Fibroblast of upper back skin (primary cell): ENCODE measurements at regions not wholly inside any gene's neighbourhood (a gene's known extent, or its start where the extent isn't known, plus 50 kb on each side); places are given as distances from the start of the nearest gene placed in this dataset.

ENCODE experiments used
- DNase-seq: peaks from one replicate; pipeline ENCODE4 v3.0.0-alpha.2; 2013

- DNase-seq: no peak
Measured at GRCh38 chr14:61129168-61129745, 148.2 kb downstream of the SLC38A6 start.

DNA sequence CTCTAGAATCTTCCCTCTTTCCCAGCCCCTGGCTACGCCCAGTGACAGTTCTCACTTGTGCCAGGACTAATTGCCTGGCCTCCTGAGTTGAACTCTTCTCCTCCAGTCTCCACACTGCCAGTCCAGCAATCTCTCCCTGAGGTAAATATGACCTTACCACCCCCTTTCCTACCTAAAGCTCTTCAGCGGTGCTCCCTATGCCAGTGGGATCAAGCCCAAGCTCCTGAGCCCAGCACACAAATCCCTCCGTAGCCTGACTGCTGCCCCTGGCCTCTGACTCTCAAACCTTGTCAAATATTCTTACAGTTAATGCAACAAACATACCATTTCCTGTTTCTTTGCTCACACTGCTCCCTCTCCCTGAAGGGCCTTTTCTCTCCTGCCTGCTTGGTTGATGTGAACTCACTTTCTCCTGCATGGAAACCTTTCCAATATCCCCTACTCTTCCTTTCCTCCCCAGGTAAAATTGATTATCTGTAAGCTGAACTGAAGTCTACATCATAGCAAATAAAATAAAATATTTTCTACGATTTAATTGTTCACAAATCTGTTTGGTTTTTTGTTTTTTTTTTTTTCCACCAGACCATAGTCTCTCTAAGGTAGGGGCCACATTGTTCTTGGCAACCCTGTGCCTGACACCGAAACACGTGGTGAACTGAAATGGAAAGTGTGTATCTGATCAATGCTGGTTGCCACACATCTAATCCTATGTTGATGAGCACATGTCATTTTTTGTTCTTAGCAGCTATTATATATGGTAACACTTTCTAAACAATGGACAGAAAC is 147.5 kb downstream of the SLC38A6 start:
- no peak for DNase-seq

GRCh38 chr14:61126603-61127498 is 145.8 kb downstream of the SLC38A6 start:
- DNase-seq: no peak

- DNase-seq: peak; percentile 79
Measured at GRCh38 chr14:61125867-61126572, 145.0 kb downstream of the SLC38A6 start.

GRCh38 chr14:61125041-61125866 is 144.2 kb downstream of the SLC38A6 start:
- DNase-seq: no peak

GRCh38 chr14:61122862-61123261 is 141.8 kb downstream of the SLC38A6 start:
- DNase-seq: no peak

GRCh38 chr14:61121355-61121787 is 140.3 kb downstream of the SLC38A6 start:
- DNase-seq: no peak

DNA sequence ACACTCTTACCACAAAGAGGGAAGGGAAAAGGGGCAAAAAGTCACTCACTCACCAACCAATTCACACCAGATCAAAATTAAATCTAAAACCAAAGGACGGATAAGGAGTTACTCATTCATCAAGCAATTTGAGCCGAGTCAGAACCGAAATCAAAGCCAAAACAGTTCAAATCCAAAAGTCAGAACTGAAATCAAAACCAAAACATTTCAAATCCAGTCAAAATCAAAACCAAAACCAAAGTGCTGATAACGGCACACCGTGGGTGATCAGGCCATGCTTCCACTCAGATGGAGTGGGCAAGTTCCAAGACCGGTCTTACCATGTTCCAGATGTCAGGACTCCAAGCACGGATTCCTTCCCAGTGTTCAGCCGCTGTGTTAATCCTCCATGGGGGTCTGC is 139.5 kb downstream of the SLC38A6 start:
- DNase-seq: no peak

DNA sequence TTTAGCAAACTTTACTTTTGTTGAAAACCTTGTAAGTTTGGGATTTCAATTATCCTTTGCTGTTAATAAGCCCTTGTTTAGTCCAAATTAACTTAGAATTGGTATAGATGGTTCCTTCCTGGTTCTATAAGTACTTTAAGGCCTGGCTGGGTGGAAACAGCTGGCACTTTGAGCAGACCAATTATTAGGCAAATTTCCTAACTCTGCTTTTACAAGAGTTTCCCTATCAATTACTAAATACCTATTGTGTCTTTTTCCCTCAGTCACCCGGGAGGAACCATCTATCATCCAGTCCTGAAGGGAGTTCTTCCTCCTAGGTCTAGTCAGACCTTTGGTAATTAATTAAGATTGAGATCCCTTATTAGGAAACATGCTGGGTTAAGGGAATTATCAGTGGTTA is 138.0 kb downstream of the SLC38A6 start:
- no peak for DNase-seq

DNA sequence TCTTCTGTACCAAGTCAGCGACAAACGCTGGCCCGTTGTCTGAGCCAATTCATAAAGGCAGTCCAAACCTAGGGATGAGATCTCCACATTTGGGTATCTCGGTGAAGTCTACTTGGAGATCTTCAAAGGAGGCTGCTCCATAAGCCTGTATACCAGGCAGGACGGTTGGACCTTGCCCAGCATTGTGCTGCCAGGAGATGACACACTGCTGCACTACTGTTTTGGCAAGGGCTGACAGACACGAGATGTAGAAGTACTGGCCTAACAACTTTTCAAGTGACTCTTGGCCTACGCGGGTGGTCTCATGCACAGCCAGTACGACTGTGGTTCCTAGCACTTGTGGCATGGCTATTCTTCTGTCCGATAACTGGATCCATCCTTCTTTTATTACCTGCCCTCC is 135.3 kb downstream of the SLC38A6 start:
- DNase-seq: no peak

- no peak for DNase-seq
Measured at GRCh38 chr14:61113561-61114225, 132.6 kb downstream of the SLC38A6 start.

- DNase-seq: no peak
Measured at GRCh38 chr14:61112506-61112905, 131.5 kb downstream of the SLC38A6 start.

DNA sequence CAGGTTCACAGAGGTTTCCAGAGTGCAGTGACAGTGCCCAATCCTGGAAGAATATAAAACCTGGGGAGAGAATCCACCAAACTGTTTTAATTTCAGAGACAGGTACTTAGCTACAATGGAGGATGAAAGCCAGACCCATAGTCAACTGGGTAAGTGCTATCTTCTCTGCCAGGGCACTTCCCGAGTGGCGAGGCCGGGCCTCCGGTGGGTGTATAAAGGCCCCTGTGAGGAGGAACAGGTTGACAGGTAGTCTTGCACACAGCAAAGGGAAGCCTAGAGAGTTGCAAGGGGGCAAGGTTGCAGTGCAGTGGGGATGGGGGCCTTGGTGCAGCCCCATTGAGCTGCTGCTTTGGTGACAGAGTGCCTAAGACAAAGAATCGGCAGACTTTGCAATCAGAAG is 130.7 kb downstream of the SLC38A6 start:
- DNase-seq: no peak

DNA sequence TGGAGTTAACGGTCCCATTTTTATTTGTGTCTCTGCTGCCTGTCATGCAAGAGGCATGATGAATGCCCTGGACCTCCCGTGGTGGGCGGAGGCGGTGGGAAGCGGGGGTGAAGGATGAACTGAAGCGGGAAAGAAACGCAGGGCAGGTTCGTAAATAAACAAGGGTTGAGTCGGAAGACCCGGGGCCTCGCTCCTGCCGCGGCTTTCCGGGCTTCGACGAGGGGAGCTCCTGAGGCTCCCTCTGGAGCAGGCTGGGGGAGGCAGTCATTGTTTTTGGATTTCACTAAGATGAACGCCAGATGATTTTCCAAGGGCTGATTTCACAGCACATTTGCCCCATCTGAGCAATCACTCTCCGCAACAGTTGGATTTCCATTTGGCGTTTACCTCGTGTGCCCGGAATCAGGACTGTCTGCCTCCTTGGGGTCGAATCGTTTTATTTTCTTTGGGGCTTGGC is 130.2 kb downstream of the SLC38A6 start:
- DNase-seq: peak; percentile 55

DNA sequence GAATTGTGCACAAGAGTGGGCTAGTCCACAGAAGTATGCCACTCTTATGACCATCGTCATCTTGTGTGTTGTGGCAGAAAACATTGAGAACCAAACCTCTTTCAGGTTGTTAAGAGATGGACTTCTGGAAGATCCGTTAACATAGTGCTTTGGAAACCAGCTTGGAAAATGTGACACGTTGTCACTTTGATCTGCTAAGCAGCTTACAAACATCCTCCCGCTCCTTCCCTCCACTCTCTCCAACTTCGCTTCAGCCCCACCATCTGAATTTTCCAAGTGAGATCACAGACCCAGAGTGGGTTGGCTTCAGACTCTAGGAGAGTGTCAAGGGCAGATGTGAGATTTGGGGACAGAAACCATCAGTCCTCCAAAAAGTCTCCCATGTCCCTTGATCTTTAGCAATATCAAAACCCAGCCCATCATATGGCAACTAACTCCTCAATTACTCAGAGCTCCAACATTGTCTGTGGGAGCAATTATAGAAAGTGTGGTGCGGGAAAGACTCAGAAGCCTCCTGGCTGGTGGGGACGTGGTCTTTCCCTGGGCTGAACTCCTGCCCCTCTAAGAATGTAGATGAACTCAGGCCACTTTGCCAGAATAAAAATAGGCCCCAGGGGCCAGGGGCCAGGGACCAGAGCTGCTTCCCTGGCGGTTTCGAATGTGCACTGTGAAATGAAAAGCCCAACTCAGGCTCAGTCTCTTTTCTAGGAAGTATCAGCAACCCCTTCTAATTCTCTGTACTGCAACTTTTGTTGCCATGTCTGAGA is 129.5 kb downstream of the SLC38A6 start:
- no peak for DNase-seq

DNA sequence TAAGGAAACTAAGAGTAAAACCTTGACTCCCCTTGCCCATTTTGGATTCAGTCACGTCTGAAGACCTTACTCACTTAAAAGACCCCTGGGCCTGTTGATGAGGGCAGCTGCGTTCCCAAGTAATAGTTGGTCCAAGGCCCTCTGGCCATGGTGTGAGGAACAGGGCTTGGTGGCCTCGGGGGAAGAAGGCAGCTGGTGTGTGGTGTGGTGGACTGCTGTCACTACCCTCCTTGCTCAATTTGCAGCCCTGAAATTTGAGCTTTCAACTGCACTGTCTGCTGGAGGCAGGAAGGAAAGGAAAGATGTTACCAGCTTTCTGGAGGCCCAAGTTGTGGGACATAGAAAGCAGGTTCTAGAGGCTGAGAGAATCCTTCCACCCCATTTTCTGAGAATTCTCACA is 128.2 kb downstream of the SLC38A6 start:
- no peak for DNase-seq

DNA sequence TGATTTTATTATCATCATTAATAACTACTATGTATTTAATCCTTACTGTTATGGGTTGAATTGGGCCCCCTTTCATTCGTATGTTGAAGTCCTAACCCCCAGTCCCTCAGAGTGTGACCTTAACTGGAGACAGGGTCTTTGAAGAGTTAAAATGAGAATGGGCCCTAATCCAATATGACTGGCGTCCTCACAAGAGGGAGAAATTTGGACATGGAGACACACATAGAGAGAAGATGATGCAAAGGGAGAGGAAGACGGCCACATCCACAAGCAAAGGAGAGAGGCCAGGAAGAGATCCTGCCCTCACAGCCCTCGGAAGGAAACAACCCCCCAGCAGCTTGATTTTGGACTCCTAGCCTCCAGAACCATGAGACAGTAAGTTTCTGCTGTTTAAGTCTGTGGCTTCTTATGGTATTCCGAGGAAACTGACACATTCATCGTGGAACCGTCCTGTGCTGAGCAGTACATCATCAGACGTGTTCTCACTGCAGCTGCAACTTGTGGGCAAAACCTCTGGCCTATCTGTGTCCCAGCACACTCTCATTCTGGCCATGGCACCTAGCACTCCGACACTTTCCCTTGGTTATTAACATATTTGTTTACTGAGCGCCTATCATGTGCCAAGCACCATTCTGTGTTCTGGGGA is 127.6 kb downstream of the SLC38A6 start:
- peak; percentile 41 for DNase-seq

DNA sequence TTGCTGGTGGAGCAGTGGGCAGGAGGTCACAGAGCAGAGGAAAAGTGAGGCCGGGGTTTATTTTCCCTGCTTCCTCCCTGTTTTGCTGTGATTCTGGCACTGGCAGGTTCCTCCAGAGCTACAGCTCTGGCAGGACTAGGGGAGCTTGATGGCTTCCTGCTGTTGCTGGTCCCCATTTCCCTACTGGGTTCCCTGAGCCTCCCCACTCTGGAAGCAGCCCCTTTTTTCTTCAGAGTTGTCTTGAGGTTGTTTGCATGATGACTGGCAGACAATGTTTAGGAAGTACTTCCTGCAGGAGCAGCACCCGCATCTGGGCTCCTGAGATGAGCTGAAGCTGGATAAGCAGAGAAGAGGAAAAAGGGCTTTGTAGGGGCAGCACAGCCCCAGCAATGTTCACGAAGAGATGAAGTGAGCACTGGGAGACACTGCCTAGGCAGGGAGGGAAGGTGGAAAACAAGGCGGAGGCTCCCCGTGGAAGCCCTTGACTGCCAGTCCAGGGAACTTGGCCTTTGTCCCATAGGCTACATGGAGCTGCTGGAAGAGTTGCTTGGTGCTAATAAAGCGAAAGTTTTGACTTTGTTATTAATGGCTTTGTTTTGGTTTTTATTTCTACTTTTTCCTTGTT is 126.9 kb downstream of the SLC38A6 start:
- no peak for DNase-seq

DNA sequence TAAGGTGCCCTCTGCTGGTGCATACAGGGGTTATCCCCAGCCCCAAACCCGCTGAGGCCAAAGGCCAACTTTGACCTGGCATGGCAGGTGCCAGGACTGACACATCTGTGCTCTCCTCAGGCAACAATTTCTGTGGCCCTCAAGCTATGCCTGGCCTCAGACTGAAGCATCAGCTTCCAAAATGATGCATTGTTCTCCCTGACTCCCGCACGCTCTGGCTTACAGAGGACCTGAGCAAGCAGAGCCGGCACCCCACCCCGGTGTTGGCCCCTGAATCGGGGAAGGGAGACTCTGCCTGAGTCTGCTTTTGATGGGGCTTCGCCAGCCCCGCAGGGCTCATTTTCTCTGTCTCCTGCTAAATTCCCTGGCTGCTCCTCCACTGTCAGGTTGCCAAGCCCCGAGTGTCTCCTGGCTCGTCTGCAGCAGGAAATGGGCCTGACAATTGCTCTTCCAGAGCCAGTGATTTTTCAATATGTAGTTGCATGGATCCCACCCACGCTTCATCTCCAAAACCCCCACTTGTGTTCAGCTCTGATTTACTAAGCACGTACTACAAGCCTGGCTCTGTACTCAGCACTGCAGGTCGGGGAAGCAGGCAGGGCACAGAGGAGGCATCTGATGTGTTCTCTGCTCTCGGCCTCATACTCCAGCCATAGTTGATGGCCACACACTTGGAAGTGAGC is 126.1 kb downstream of the SLC38A6 start:
- DNase-seq: peak; percentile 89
